ENCODE measurements at regions not wholly inside any gene's neighbourhood (a gene's known extent, or its start where the extent isn't known, plus 50 kb on each side); places are given as distances from the start of the nearest gene placed in this dataset.

DNA sequence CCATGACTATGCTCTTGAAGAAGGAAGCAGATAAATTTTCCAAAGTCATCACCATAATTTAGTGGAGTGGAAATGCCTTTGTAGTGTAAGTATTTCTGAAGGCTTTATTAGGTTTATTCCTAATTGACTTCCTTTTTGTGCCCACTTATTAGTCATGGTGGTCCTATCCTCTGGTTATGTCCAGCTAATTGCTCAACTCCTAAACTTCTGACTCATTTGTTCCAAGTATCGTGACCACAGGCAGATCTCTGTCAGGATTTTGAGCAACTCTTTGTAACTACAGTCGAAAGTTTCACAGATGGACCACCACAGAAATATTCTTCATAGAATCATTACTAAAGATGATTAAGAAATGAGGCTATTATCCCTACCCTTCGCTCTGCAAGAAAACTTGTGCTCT is 315.6 kb upstream of the PTCHD4 start:
- TF ChIP-seq, protein P1, sequence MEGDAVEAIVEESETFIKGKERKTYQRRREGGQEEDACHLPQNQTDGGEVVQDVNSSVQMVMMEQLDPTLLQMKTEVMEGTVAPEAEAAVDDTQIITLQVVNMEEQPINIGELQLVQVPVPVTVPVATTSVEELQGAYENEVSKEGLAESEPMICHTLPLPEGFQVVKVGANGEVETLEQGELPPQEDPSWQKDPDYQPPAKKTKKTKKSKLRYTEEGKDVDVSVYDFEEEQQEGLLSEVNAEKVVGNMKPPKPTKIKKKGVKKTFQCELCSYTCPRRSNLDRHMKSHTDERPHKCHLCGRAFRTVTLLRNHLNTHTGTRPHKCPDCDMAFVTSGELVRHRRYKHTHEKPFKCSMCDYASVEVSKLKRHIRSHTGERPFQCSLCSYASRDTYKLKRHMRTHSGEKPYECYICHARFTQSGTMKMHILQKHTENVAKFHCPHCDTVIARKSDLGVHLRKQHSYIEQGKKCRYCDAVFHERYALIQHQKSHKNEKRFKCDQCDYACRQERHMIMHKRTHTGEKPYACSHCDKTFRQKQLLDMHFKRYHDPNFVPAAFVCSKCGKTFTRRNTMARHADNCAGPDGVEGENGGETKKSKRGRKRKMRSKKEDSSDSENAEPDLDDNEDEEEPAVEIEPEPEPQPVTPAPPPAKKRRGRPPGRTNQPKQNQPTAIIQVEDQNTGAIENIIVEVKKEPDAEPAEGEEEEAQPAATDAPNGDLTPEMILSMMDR (conservative IDR thresholded peaks at IDR 0.05): no peak
- TF ChIP-seq EZH2 (IDR thresholded peaks at IDR 0.05; ENCODE audit: low read depth): no peak

Data from PC-9 (cell line).